WTC11 (cell line): ENCODE measurements at regions not wholly inside any gene's neighbourhood (a gene's known extent, or its start where the extent isn't known, plus 50 kb on each side); places are given as distances from the start of the nearest gene placed in this dataset.

Experiments
- ATAC-seq: fragments of 200-7000 bp; cut with Tn5 transposase; 2 replicates; pipeline ENCODE4 v1.10.0; 2021; ENCODE audit warnings: mild to moderate bottlenecking, moderate library complexity
- CTCF ChIA-PET: fragments of 300-600 bp; sonication (Branson Sonifier 250); formaldehyde crosslinking; loops from one replicate; lab custom pipeline; 2021; ENCODE audit warnings: antibody characterized with exemption; lab: Charles Lee
- POLR2A ChIA-PET: fragments of 350-600 bp; sonication (Branson Sonifier 250); formaldehyde crosslinking; loops from one replicate; lab custom pipeline; 2021; ENCODE audit warnings: antibody characterized with exemption; lab: Charles Lee
- DNase-seq: peaks from one replicate; pipeline ENCODE4 v3.0.0; 2021; ENCODE audit warnings: low spot score
- H3K27ac Mint-ChIP-seq: 2 replicates; pipeline ENCODE4 v1.8.0; 2021; ENCODE audit warnings: mixed read lengths
- H3K27me3 Mint-ChIP-seq: 2 replicates; pipeline ENCODE4 v1.8.0; 2021; ENCODE audit warnings: low read depth, mild to moderate bottlenecking, moderate library complexity, mixed read lengths
- H3K36me3 Mint-ChIP-seq: 2 replicates; pipeline ENCODE4 v1.8.0; 2021; ENCODE audit warnings: mixed read lengths
- H3K4me1 Mint-ChIP-seq: 2 replicates; pipeline ENCODE4 v1.8.0; 2022; ENCODE audit warnings: mixed read lengths
- H3K4me3 Mint-ChIP-seq: 2 replicates; pipeline ENCODE4 v1.8.0; 2021; ENCODE audit warnings: mild to moderate bottlenecking, moderate library complexity, mixed read lengths
- H3K9me3 Mint-ChIP-seq: 2 replicates; pipeline ENCODE4 v1.8.0; 2021; ENCODE audit warnings: mixed read lengths
- ARID4B ChIP-seq: sonication (generic); formaldehyde crosslinking; IDR thresholded peaks from 2 replicates; pipeline ENCODE4 v1.8.0; 2023; ENCODE audit warnings: missing genetic modification reagents, mild to moderate bottlenecking, borderline replicate concordance
- ATF3 ChIP-seq: sonication (generic); formaldehyde crosslinking; conservative IDR thresholded peaks from 2 replicates; pipeline ENCODE4 v1.8.1; 2022; ENCODE audit warnings: mild to moderate bottlenecking, missing genetic modification reagents
- ERG ChIP-seq: fragments of 250-450 bp; sonication (Bioruptor Pico); IDR thresholded peaks from 2 replicates; pipeline ENCODE4 v1.8.0; 2021; ENCODE audit warnings: mild to moderate bottlenecking
- ETV6 ChIP-seq: sonication (generic); formaldehyde crosslinking; IDR thresholded peaks from 2 replicates; pipeline ENCODE4 v1.8.1; 2022; ENCODE audit warnings: mild to moderate bottlenecking, missing genetic modification reagents
- FOXP1 ChIP-seq: sonication (generic); formaldehyde crosslinking; IDR thresholded peaks from 2 replicates; pipeline ENCODE4 v1.8.0; 2022; ENCODE audit warnings: missing genetic modification reagents, mild to moderate bottlenecking, moderate library complexity, borderline replicate concordance
- IRF2 ChIP-seq: sonication (generic); formaldehyde crosslinking; IDR thresholded peaks from 2 replicates; pipeline ENCODE4 v1.8.0; 2022; ENCODE audit warnings: low read depth, missing genetic modification reagents, borderline replicate concordance
- JAZF1 ChIP-seq: fragments of 250-450 bp; sonication (Bioruptor Pico); IDR thresholded peaks from 2 replicates; pipeline ENCODE4 v1.9.0; 2021; ENCODE audit warnings: moderate library complexity, mild to moderate bottlenecking, inconsistent platforms
- MLX ChIP-seq: sonication (generic); formaldehyde crosslinking; IDR thresholded peaks from 2 replicates; pipeline ENCODE4 v1.8.1; 2023; ENCODE audit warnings: mild to moderate bottlenecking, missing genetic modification reagents, moderate library complexity
- MYBL2 ChIP-seq: sonication (generic); formaldehyde crosslinking; IDR thresholded peaks from 2 replicates; pipeline ENCODE4 v1.8.1; 2023; ENCODE audit warnings: mild to moderate bottlenecking, moderate library complexity, missing genetic modification reagents
- NR3C1 ChIP-seq: sonication (generic); formaldehyde crosslinking; conservative IDR thresholded peaks from 2 replicates; pipeline ENCODE4 v1.8.1; 2023; ENCODE audit warnings: low read depth, mild to moderate bottlenecking, missing genetic modification reagents
- PREB ChIP-seq: sonication (generic); formaldehyde crosslinking; IDR thresholded peaks from 2 replicates; pipeline ENCODE4 v1.8.1; 2022; ENCODE audit warnings: mild to moderate bottlenecking, missing genetic modification reagents, moderate library complexity, borderline replicate concordance
- TCF7 ChIP-seq: sonication (generic); formaldehyde crosslinking; IDR thresholded peaks from 2 replicates; pipeline ENCODE4 v1.8.0; 2022; ENCODE audit warnings: mild to moderate bottlenecking, low read depth, missing genetic modification reagents, moderate library complexity
- TEAD1 ChIP-seq: sonication (generic); formaldehyde crosslinking; IDR thresholded peaks from 2 replicates; pipeline ENCODE4 v1.8.0; 2022; ENCODE audit warnings: mild to moderate bottlenecking, missing genetic modification reagents
- ZNF263 ChIP-seq: sonication (generic); formaldehyde crosslinking; IDR thresholded peaks from 2 replicates; pipeline ENCODE4 v1.8.1; 2022; ENCODE audit warnings: low read depth, mild to moderate bottlenecking, moderate library complexity, missing genetic modification reagents
- ZNF281 ChIP-seq: sonication (generic); formaldehyde crosslinking; IDR thresholded peaks from 2 replicates; pipeline ENCODE4 v1.8.0; 2023; ENCODE audit warnings: mild to moderate bottlenecking, missing genetic modification reagents
- ZNF317 ChIP-seq: sonication (generic); formaldehyde crosslinking; IDR thresholded peaks from 2 replicates; pipeline ENCODE4 v1.8.1; 2023; ENCODE audit warnings: low read depth, mild to moderate bottlenecking, moderate library complexity, missing genetic modification reagents, borderline replicate concordance
- ZNF416 ChIP-seq: fragments of 250-450 bp; sonication (Bioruptor Pico); IDR thresholded peaks from 2 replicates; pipeline ENCODE4 v1.9.0; 2021; ENCODE audit warnings: mild to moderate bottlenecking, inconsistent platforms
- ZNF425 ChIP-seq: fragments of 250-450 bp; sonication (Bioruptor Pico); conservative IDR thresholded peaks from 2 replicates; pipeline ENCODE4 v1.9.0; 2021; ENCODE audit warnings: mild to moderate bottlenecking

GRCh38 chr4:184287697-184288255, 70.1 kb upstream of the ENPP6 start (continued):
- no peak for TF ChIP-seq ZNF317
- no peak for TF ChIP-seq ARID4B (CRISPR knock-in tag)
- no peak for TF ChIP-seq NR3C1 (CRISPR knock-in tag)
- no peak for TF ChIP-seq JAZF1
- TF ChIP-seq TEAD1 (CRISPR knock-in tag) = no peak
- no peak for TF ChIP-seq TCF7 (CRISPR knock-in tag)
- no peak for TF ChIP-seq ZNF416
- no peak for TF ChIP-seq ATF3 (CRISPR knock-in tag)
- TF ChIP-seq ZNF281 (CRISPR knock-in tag) = no peak
- no peak for TF ChIP-seq PREB (CRISPR knock-in tag)

- no peak for TF ChIP-seq ETV6
- no peak for TF ChIP-seq MLX (CRISPR knock-in tag)
- no peak for TF ChIP-seq ERG (CRISPR knock-in tag)
- TF ChIP-seq ZNF425 (CRISPR knock-in tag) = no peak
- no peak for TF ChIP-seq ZNF263
- no peak for TF ChIP-seq FOXP1 (CRISPR knock-in tag)
- TF ChIP-seq IRF2 (CRISPR knock-in tag) = no peak
- TF ChIP-seq MYBL2 (CRISPR knock-in tag) = no peak
- CTCF ChIA-PET = no interaction called here
- no peak for ATAC-seq
- no peak for DNase-seq
- H3K36me3 Mint-ChIP-seq = no peaks in the 10 kb centered on the region
- H3K4me3 Mint-ChIP-seq = no peak overlapping the region
- no peak overlapping the region for H3K27ac Mint-ChIP-seq
- peaks cover 20% of the 10 kb centered on the region for H3K4me1 Mint-ChIP-seq
- no peaks in the 10 kb centered on the region for H3K27me3 Mint-ChIP-seq
- POLR2A ChIA-PET = no interaction called here
- H3K9me3 Mint-ChIP-seq = no peaks in the 10 kb centered on the region
These were observed 68.7 kb upstream of the ENPP6 start for GRCh38 chr4:184286358-184286757.
